GM12875 (cell line): ENCODE measurements at regions not wholly inside any gene's neighbourhood (a gene's known extent, or its start where the extent isn't known, plus 50 kb on each side); places are given as distances from the start of the nearest gene placed in this dataset.
A peak's percentile ranks its signal among the peaks of the same experiment; 100 is the strongest.

Experiments used
- H3K4me3 ChIP-seq: one replicate; pipeline ENCODE4 v1.5.1; 2011; ENCODE audit warnings: low read depth, low read length, control low read depth
- TF ChIP-seq, protein P1 (sequence below): IDR thresholded peaks from 2 replicates; pipeline ENCODE4 v1.5.1; 2011; ENCODE audit warnings: low read depth, mild to moderate bottlenecking, control low read depth, inconsistent platforms, low read length, moderate library complexity, borderline replicate concordance; ENCODE audit not compliant: insufficient read depth

DNA sequence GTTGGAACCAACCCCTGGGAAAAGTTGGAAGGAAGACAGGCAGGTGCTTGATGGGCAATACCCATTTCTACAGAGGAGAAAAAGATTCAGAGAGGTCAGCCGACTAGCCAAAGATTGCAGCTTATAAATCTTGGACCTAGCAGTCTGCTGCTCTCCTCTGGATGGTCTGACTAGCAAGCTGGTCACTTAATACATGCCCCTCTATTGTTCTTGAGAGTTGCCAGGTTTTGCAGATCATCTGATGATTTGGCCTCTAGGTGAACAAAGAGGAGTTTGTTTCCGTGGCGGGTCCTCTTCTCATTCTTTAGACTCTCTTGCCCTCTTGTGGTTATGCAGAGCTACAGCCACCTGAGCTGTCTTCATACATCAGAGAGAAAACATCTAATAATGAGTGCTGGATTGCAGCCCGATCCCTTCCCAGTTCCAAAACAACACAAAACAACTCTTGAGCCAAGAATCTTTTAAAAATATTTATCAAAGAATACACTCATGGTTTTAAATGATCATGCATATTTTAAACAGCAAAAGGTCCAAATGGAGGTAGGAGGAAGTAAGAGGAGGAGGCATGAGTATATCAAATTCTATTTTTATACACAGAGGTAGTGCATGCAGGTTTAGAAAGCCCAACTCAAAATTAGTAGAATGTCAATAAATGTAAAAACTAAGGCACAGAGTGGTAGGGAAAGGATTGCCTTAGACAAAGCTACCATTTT lies 115.7 kb downstream of the SLC30A10 start:
- TF ChIP-seq, protein P1, sequence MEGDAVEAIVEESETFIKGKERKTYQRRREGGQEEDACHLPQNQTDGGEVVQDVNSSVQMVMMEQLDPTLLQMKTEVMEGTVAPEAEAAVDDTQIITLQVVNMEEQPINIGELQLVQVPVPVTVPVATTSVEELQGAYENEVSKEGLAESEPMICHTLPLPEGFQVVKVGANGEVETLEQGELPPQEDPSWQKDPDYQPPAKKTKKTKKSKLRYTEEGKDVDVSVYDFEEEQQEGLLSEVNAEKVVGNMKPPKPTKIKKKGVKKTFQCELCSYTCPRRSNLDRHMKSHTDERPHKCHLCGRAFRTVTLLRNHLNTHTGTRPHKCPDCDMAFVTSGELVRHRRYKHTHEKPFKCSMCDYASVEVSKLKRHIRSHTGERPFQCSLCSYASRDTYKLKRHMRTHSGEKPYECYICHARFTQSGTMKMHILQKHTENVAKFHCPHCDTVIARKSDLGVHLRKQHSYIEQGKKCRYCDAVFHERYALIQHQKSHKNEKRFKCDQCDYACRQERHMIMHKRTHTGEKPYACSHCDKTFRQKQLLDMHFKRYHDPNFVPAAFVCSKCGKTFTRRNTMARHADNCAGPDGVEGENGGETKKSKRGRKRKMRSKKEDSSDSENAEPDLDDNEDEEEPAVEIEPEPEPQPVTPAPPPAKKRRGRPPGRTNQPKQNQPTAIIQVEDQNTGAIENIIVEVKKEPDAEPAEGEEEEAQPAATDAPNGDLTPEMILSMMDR, result peak; percentile 63
- no peak overlapping the region for H3K4me3 ChIP-seq

DNA sequence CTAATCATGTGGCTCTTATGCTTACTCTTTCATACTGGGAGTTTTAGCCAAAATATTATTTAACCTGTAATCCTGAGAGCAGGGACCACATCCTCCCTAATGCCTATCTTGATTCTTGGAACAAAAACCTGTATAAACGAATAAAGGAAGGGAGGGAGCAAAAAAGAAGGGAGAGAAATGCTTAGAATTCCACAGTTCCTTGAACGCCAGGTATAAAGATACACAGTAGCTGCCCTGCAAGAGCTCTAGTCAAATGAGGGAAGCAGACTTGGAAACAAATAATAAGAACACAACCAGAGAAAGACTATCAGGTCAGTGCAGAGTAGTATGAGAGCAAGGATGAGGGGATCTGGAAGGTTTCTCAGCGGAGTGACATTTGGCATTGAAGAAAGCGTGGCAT lies 116.3 kb downstream of the SLC30A10 start:
- no peak overlapping the region for H3K4me3 ChIP-seq
- TF ChIP-seq, protein P1, result no peak

DNA sequence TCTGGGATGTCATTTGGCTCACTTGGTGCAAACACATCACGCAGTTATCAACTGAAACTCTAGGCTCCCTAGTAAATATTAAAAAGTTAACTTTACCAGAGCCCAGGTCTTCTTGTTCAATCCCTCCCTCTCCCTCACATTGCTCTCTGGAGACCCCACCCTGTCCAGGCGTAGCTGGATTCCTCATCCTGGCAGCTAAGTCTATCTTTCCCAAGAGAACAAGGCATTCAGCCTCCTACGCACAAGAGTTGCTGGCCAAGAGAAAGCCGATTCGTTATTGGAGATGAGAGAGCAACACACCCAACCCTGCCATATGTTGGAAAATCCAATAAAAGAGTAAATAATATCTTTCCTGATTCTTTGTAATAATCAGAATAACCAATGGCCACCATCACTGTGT lies 117.9 kb downstream of the SLC30A10 start:
- TF ChIP-seq, protein P1, result no peak

DNA sequence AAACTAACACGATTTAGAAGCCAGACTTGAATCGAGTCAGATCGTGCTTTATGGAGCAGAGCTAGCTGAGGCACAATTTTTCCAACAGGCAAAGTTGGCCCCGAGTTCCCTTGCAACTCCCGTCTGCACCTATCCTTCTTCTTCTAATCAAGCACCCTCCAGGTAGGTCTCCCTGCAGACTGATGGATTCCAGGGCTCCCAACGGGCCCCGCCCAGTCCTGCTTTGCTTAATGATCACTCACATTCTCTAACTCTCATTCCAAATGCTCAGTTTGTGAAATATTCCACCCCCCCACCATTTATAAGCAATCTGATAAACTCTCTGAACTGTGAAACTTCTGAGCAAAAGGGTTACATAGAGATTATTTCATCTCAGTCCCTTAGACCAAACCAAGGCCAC lies 119.6 kb downstream of the SLC30A10 start:
- TF ChIP-seq, protein P1, result no peak
- no peak overlapping the region for H3K4me3 ChIP-seq

More for the DNA sequence above, 117.9 kb downstream of the SLC30A10 start:
- H3K4me3 ChIP-seq, result no peak overlapping the region

DNA sequence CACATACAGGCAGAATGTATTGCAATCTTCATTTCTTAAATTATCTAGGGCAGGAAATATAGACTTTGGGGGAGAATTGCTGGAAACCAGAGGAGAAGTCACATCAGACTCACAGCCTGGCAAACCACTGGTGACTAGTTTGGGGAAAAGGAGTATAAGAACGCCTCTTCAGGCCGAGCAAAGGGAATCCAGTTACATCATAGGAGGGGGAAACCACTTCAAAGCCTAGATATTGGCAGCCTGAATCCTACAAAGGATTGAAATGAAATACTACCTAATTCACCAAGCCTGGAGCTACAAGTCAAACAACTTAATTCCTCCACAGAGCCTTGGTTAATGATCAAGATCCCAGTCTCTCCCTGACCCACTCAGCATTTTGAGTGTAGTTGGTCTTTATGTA lies 121.7 kb downstream of the SLC30A10 start:
- TF ChIP-seq, protein P1, result no peak
- no peak overlapping the region for H3K4me3 ChIP-seq

DNA sequence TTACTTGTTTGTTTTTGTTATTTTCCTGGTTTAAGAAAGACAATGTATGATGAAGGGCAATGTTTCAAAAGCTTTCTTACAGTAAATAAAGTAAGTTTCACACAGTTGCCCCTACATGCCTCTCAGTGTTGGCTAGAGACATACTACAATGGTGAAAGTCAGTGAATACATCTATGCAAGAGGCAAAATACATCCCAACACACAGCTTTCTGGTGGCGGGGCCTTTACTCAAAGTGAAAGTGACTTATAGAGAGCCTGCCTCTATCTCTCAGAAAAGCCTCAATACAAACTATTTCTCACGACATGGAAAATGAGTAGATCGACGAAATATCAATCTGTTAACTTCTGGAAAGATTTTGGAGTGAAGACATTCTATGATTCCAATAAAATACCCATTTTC lies 122.3 kb downstream of the SLC30A10 start:
- no peak overlapping the region for H3K4me3 ChIP-seq
- TF ChIP-seq, protein P1, result no peak

DNA sequence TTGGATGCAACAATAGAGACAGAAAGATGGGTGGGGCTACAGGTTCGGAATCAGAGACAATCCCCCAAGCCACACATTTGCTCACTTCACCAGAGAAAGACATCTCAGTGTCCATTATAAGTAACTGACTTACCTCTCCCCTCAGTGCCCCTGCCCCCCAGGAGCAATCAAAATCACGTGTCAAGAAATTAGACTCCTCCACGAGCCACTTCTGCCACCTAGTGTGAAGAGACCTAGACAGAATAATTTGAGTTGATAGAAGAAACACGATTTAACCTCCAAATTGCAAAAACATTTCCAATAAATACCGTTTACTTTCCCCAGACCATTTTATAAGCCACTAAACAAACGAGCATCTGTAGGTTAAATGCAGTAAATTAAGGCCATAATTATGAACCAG lies 123.2 kb downstream of the SLC30A10 start:
- TF ChIP-seq, protein P1, result no peak
- no peak overlapping the region for H3K4me3 ChIP-seq
